ENCODE measurements at regions not wholly inside any gene's neighbourhood (a gene's known extent, or its start where the extent isn't known, plus 50 kb on each side); places are given as distances from the start of the nearest gene placed in this dataset.

GRCh38 chr7:113825832-113826231, 93.0 kb downstream of the PPP1R3A start:
- DNase-seq = no peak

- DNase-seq = no peak
These were observed 94.5 kb downstream of the PPP1R3A start for GRCh38 chr7:113824117-113824823.

GRCh38 chr7:113819474-113819873, 99.3 kb downstream of the PPP1R3A start:
- no peak for DNase-seq

- DNase-seq = no peak
These were observed 102.2 kb downstream of the PPP1R3A start for GRCh38 chr7:113816639-113817038.

GRCh38 chr7:113813471-113813870, 105.3 kb downstream of the PPP1R3A start:
- DNase-seq = no peak

- no peak for DNase-seq
These were observed 106.1 kb downstream of the PPP1R3A start for GRCh38 chr7:113812591-113813255.

GRCh38 chr7:113810080-113810744, 108.6 kb downstream of the PPP1R3A start:
- no peak for DNase-seq

- DNase-seq = no peak
These were observed 109.2 kb downstream of the PPP1R3A start for GRCh38 chr7:113809581-113809980.

GRCh38 chr7:113806633-113807327, 112.0 kb downstream of the PPP1R3A start:
- no peak for DNase-seq

GRCh38 chr7:113805976-113806375, 112.8 kb downstream of the PPP1R3A start:
- DNase-seq = no peak

- no peak for DNase-seq
These were observed 114.2 kb downstream of the PPP1R3A start for GRCh38 chr7:113804475-113805095.

- DNase-seq = no peak
These were observed 117.1 kb downstream of the PPP1R3A start for GRCh38 chr7:113801751-113802150.

GRCh38 chr7:113800826-113801225, 118.0 kb downstream of the PPP1R3A start:
- no peak for DNase-seq

- no peak for DNase-seq
These were observed 118.9 kb downstream of the PPP1R3A start for GRCh38 chr7:113799896-113800295.

GRCh38 chr7:113797420-113798010, 121.3 kb downstream of the PPP1R3A start:
- DNase-seq = no peak

GRCh38 chr7:113796557-113796956, 122.3 kb downstream of the PPP1R3A start:
- no peak for DNase-seq

GRCh38 chr7:113794573-113794972, 124.2 kb downstream of the PPP1R3A start:
- DNase-seq = no peak

GRCh38 chr7:113793171-113793570, 125.6 kb downstream of the PPP1R3A start:
- DNase-seq = no peak

- no peak for DNase-seq
These were observed 128.8 kb downstream of the PPP1R3A start for GRCh38 chr7:113790025-113790424.

- no peak for DNase-seq
These were observed 131.7 kb downstream of the PPP1R3A start for GRCh38 chr7:113787106-113787505.

- no peak for DNase-seq
These were observed 133.9 kb downstream of the PPP1R3A start for GRCh38 chr7:113784956-113785355.

- DNase-seq = no peak
These were observed 134.5 kb downstream of the PPP1R3A start for GRCh38 chr7:113784316-113784715.

- no peak for DNase-seq
These were observed 135.4 kb downstream of the PPP1R3A start for GRCh38 chr7:113783403-113783802.

Data from activated effector memory CD4-positive, alpha-beta T cell treated with Interleukin-2 at 50 U/mL for 16 hours (primary cell).